NCI-H226 (cell line): ENCODE measurements at regions not wholly inside any gene's neighbourhood (a gene's known extent, or its start where the extent isn't known, plus 50 kb on each side); places are given as distances from the start of the nearest gene placed in this dataset.
A peak's percentile ranks its signal among the peaks of the same experiment; 100 is the strongest.
"Not testable (repeated sequence)": the region's sequence is repeated elsewhere in the genome, so short reads cannot be mapped to it uniquely, and the experiment has no call there.

Experiments used
- DNase-seq: peaks from one replicate; pipeline ENCODE4 v3.0.0-alpha.2; 2015

- not testable (repeated sequence) for DNase-seq
Measured at GRCh38 chr4:45207241-45207863, 481.0 kb upstream of the GNPDA2 start.

GRCh38 chr4:45199736-45200135, 473.4 kb upstream of the GNPDA2 start:
- DNase-seq: peak; percentile 73

GRCh38 chr4:45188501-45188900, 462.1 kb upstream of the GNPDA2 start:
- no peak for DNase-seq

- no peak for DNase-seq
Measured at GRCh38 chr4:45186249-45186648, 459.9 kb upstream of the GNPDA2 start.

- DNase-seq: no peak
Measured at GRCh38 chr4:45183905-45184304, 457.5 kb upstream of the GNPDA2 start.

- DNase-seq: no peak
Measured at GRCh38 chr4:45172636-45173035, 446.3 kb upstream of the GNPDA2 start.

- no peak for DNase-seq
Measured at GRCh38 chr4:45160951-45161350, 434.6 kb upstream of the GNPDA2 start.

GRCh38 chr4:45155081-45155777, 428.9 kb upstream of the GNPDA2 start:
- peak; percentile 61 for DNase-seq

- DNase-seq: peak; percentile 55
Measured at GRCh38 chr4:45147866-45148265, 421.5 kb upstream of the GNPDA2 start.

- no peak for DNase-seq
Measured at GRCh38 chr4:45131020-45131419, 404.7 kb upstream of the GNPDA2 start.

- no peak for DNase-seq
Measured at GRCh38 chr4:45122406-45122805, 396.1 kb upstream of the GNPDA2 start.

- no peak for DNase-seq
Measured at GRCh38 chr4:45121426-45121975, 395.1 kb upstream of the GNPDA2 start.

- DNase-seq: no peak
Measured at GRCh38 chr4:45120163-45120562, 393.8 kb upstream of the GNPDA2 start.

- DNase-seq: no peak
Measured at GRCh38 chr4:45119376-45119775, 393.0 kb upstream of the GNPDA2 start.

GRCh38 chr4:45102716-45103115, 376.4 kb upstream of the GNPDA2 start:
- no peak for DNase-seq

GRCh38 chr4:45100956-45101818, 374.8 kb upstream of the GNPDA2 start:
- DNase-seq: peak; percentile 29

GRCh38 chr4:45099471-45099870, 373.1 kb upstream of the GNPDA2 start:
- DNase-seq: no peak

GRCh38 chr4:45094684-45095083, 368.3 kb upstream of the GNPDA2 start:
- DNase-seq: no peak

- no peak for DNase-seq
Measured at GRCh38 chr4:45082101-45082500, 355.7 kb upstream of the GNPDA2 start.

- DNase-seq: no peak
Measured at GRCh38 chr4:45079616-45080015, 353.3 kb upstream of the GNPDA2 start.

GRCh38 chr4:45078201-45078600, 351.8 kb upstream of the GNPDA2 start:
- peak; percentile 48 for DNase-seq

GRCh38 chr4:45072981-45073380, 346.6 kb upstream of the GNPDA2 start:
- DNase-seq: no peak

- no peak for DNase-seq
Measured at GRCh38 chr4:45064741-45065140, 338.4 kb upstream of the GNPDA2 start.

GRCh38 chr4:45063696-45064095, 337.3 kb upstream of the GNPDA2 start:
- DNase-seq: no peak
